A549 (cell line): ENCODE measurements at regions not wholly inside any gene's neighbourhood (a gene's known extent, or its start where the extent isn't known, plus 50 kb on each side); places are given as distances from the start of the nearest gene placed in this dataset.

Source experiments
- ATAC-seq, 2 experiments: fragments of 200-7000 bp in 1 of 2; fragments of >200 bp in 1 of 2; cut with Nextera tagmentation in 1 of 2; cut with Tn5 transposase in 1 of 2; 3 replicates each; pipeline versions ENCODE4 v1.8.0 to v1.9.1; 2018 to 2020; ENCODE audit warnings: mild to moderate bottlenecking in 1 of 2, moderate library complexity in 1 of 2
- CTCF ChIA-PET: fragments of 300-600 bp; sonication (Branson Sonifier 250); formaldehyde crosslinking; extraction: SDS; loops from one replicate; lab custom pipeline; 2021; ENCODE audit warnings: antibody characterized with exemption, inconsistent platforms; lab: Yijun Ruan, JAX
- POLR2A ChIA-PET: fragments of 350-600 bp; formaldehyde crosslinking; extraction: SDS; loops from one replicate; lab custom pipeline; 2021; ENCODE audit warnings: antibody characterized with exemption, inconsistent platforms; lab: Yijun Ruan, JAX
- DNase-seq, 2 experiments: peaks; one replicate each; pipeline versions ENCODE4 v3.0.0 to v3.0.0-alpha.2; 2011 to 2016; ENCODE audit warnings: low read depth in 1 of 2, low spot score in 1 of 2
- FAIRE-seq: peaks from 2 replicates; lab custom pipeline; 2011; peaks lifted over from hg19 to GRCh38; lab: Jason Lieb, UNC
- H3K27ac ChIP-seq, 2 experiments: fragments of >200 bp; sonication (Bioruptor Twin); formaldehyde crosslinking; 3 replicates each; pipeline ENCODE4 v1.5.1; 2016 to 2017
- H3K4me1 ChIP-seq: fragments of >200 bp; sonication (Bioruptor Twin); formaldehyde crosslinking; 3 replicates; pipeline ENCODE4 v1.6.1; 2016
- H3K4me2 ChIP-seq: fragments of >200 bp; sonication (Bioruptor Twin); formaldehyde crosslinking; 3 replicates; pipeline ENCODE4 v1.6.1; 2016
- H3K4me3 ChIP-seq: fragments of >200 bp; sonication (Bioruptor Twin); formaldehyde crosslinking; 3 replicates; pipeline ENCODE4 v1.5.1; 2016
- H3K9me3 ChIP-seq: fragments of >200 bp; sonication (Bioruptor Twin); formaldehyde crosslinking; 3 replicates; pipeline ENCODE4 v1.6.1; 2016
- BCL3 ChIP-seq: fragments of >200 bp; sonication (Bioruptor Twin); formaldehyde crosslinking; IDR thresholded peaks from 3 replicates; pipeline ENCODE4 v1.6.1; 2016
- BHLHE40 ChIP-seq: IDR thresholded peaks from 2 replicates; pipeline ENCODE4 v1.6.1; 2012; ENCODE audit warnings: low read depth, low read length, inconsistent platforms
- CBX2 ChIP-seq: fragments of 200-600 bp; sonication (generic); IDR thresholded peaks from 2 replicates; pipeline ENCODE4 v1.6.1; 2016; ENCODE audit warnings: low read depth, mild to moderate bottlenecking, borderline replicate concordance
- CEBPB ChIP-seq, 2 experiments: fragments of >200 bp in 1 of 2; sonication (Bioruptor Twin) in 1 of 2; formaldehyde crosslinking in 1 of 2; IDR thresholded peaks; 2 replicates each; pipeline ENCODE4 v1.6.1; 2012 to 2016
- CHD4 ChIP-seq: fragments of 200-600 bp; sonication (generic); IDR thresholded peaks from 2 replicates; pipeline ENCODE4 v1.6.1; 2016; ENCODE audit warnings: antibody characterized with exemption, mild to moderate bottlenecking, borderline replicate concordance
- CTCF ChIP-seq: fragments of >200 bp; sonication (Bioruptor Twin); formaldehyde crosslinking; IDR thresholded peaks from 3 replicates; pipeline ENCODE4 v1.5.1; 2016
- E2F6 ChIP-seq: IDR thresholded peaks from 2 replicates; pipeline ENCODE4 v1.6.1; 2012; ENCODE audit warnings: low read depth, borderline replicate concordance
- EHF ChIP-seq: fragments of 250-450 bp; sonication (Bioruptor Pico); IDR thresholded peaks from 2 replicates; pipeline ENCODE4 v1.5.0; 2020; ENCODE audit warnings: mild to moderate bottlenecking
- EHMT2 ChIP-seq: fragments of 200-600 bp; sonication (generic); IDR thresholded peaks from 2 replicates; pipeline ENCODE4 v1.6.1; 2016; ENCODE audit warnings: antibody characterized with exemption, low read depth, mild to moderate bottlenecking, moderate library complexity
- EP300 ChIP-seq, 2 experiments: fragments of >200 bp; sonication (Bioruptor Twin); formaldehyde crosslinking; IDR thresholded peaks; 2 replicates in 1 of 2; 3 replicates in 1 of 2; pipeline ENCODE4 v1.6.1; 2016 to 2017
- FOSL2 ChIP-seq, 2 experiments: fragments of 450-650 bp in 1 of 2; fragments of >200 bp in 1 of 2; sonication (Bioruptor Twin) in 1 of 2; formaldehyde crosslinking; IDR thresholded peaks; 2 replicates each; pipeline versions ENCODE4 v1.5.0 to v1.6.1; 2016 to 2020; ENCODE audit warnings: mild to moderate bottlenecking in 1 of 2, moderate library complexity in 1 of 2
- GATA3 ChIP-seq: IDR thresholded peaks from 2 replicates; pipeline ENCODE4 v1.6.1; 2012; ENCODE audit warnings: borderline replicate concordance
- HDAC2 ChIP-seq: fragments of 200-600 bp; sonication (generic); IDR thresholded peaks from 2 replicates; pipeline ENCODE4 v1.6.1; 2016
- HES2 ChIP-seq: fragments of >200 bp; sonication (Bioruptor Twin); formaldehyde crosslinking; IDR thresholded peaks from 2 replicates; pipeline ENCODE4 v1.6.1; 2016
- HOXA7 ChIP-seq: fragments of 250-450 bp; sonication (Bioruptor Pico); IDR thresholded peaks from 2 replicates; pipeline ENCODE4 v1.5.0; 2020; ENCODE audit warnings: mild to moderate bottlenecking, moderate library complexity
- HOXB13 ChIP-seq: fragments of 250-450 bp; sonication (Bioruptor Pico); IDR thresholded peaks from 2 replicates; pipeline ENCODE4 v1.5.0; 2020; ENCODE audit warnings: low read depth, mild to moderate bottlenecking, moderate library complexity
- HOXB5 ChIP-seq: fragments of 250-450 bp; sonication (Bioruptor Pico); IDR thresholded peaks from 2 replicates; pipeline ENCODE4 v1.5.0; 2020; ENCODE audit warnings: mild to moderate bottlenecking, moderate library complexity
- JUN ChIP-seq, 2 experiments: fragments of >200 bp; sonication (Bioruptor Twin); formaldehyde crosslinking; IDR thresholded peaks; 2 replicates in 1 of 2; 3 replicates in 1 of 2; pipeline ENCODE4 v1.6.1; 2016 to 2017
- JUNB ChIP-seq: fragments of >200 bp; sonication (Bioruptor Twin); formaldehyde crosslinking; IDR thresholded peaks from 2 replicates; pipeline ENCODE4 v1.6.1; 2016
- KDM5A ChIP-seq: fragments of 200-600 bp; sonication (generic); IDR thresholded peaks from 2 replicates; pipeline ENCODE4 v1.6.1; 2016; ENCODE audit warnings: antibody characterized with exemption, mild to moderate bottlenecking
- MAFK ChIP-seq: fragments of 450-650 bp; IDR thresholded peaks from 2 replicates; pipeline ENCODE4 v1.6.1; 2014; ENCODE audit not compliant: partially characterized antibody
- MAX ChIP-seq: IDR thresholded peaks from 2 replicates; pipeline ENCODE4 v1.6.1; 2012
- MAZ ChIP-seq: fragments of 150-350 bp; IDR thresholded peaks from 2 replicates; pipeline ENCODE4 v1.6.1; 2014; ENCODE audit warnings: antibody characterized with exemption, low read depth, low read length, borderline replicate concordance
- NPAS2 ChIP-seq: fragments of 250-450 bp; sonication (Bioruptor Pico); IDR thresholded peaks from 2 replicates; pipeline ENCODE4 v1.8.0; 2022; ENCODE audit warnings: mild to moderate bottlenecking, moderate library complexity, borderline replicate concordance
- PBX3 ChIP-seq: IDR thresholded peaks from 2 replicates; pipeline ENCODE4 v1.6.1; 2012
- PHF8 ChIP-seq: fragments of 200-600 bp; sonication (generic); IDR thresholded peaks from 2 replicates; pipeline ENCODE4 v1.6.1; 2016; ENCODE audit warnings: low read depth, mild to moderate bottlenecking, antibody characterized with exemption, moderate library complexity, borderline replicate concordance
- RAD21 ChIP-seq, 2 experiments: fragments of >200 bp in 1 of 2; sonication (Bioruptor Twin) in 1 of 2; formaldehyde crosslinking in 1 of 2; IDR thresholded peaks in 1 of 2; conservative IDR thresholded peaks in 1 of 2; 2 replicates in 1 of 2; 3 replicates in 1 of 2; pipeline ENCODE4 v1.6.1; 2012 to 2018; ENCODE audit warnings: inconsistent platforms in 1 of 2
- REST ChIP-seq: fragments of 200-600 bp; sonication (generic); IDR thresholded peaks from 2 replicates; pipeline ENCODE4 v1.6.1; 2016; ENCODE audit warnings: antibody characterized with exemption, mild to moderate bottlenecking, moderate library complexity
- RFX5 ChIP-seq: fragments of 450-650 bp; IDR thresholded peaks from 2 replicates; pipeline ENCODE4 v1.7.1; 2014; ENCODE audit warnings: antibody characterized with exemption, mild to moderate bottlenecking, moderate library complexity
- SMC3 ChIP-seq: fragments of >200 bp; sonication (Bioruptor Twin); formaldehyde crosslinking; IDR thresholded peaks from 3 replicates; pipeline ENCODE4 v1.6.1; 2018; ENCODE audit warnings: inconsistent platforms
- TFCP2L1 ChIP-seq: fragments of 250-450 bp; sonication (Bioruptor Pico); IDR thresholded peaks from 2 replicates; pipeline ENCODE4 v1.5.0; 2021; ENCODE audit warnings: mild to moderate bottlenecking
- ZSCAN20 ChIP-seq: fragments of 250-450 bp; sonication (Bioruptor Pico); IDR thresholded peaks from 2 replicates; pipeline ENCODE4 v1.8.0; 2022; ENCODE audit warnings: mild to moderate bottlenecking, moderate library complexity

- DNase-seq (peak; percentile 34 to 68), ATAC-seq (peak; percentile 86 to 92), FAIRE-seq (peak; percentile 98)
- Histone ChIP-seq H3K4me2 (peak overlapping the region; percentile 80), H3K4me1 (peaks cover 60% of the 10 kb centered on the region), H3K27ac (peak overlapping the region; percentile 76 to 86), H3K9me3 (no peaks in the 10 kb centered on the region), H3K4me3 (0 out of 3 replicates have a peak overlapping the region, but pooled peaks have one; percentile 30)
- ChIA-PET CTCF (interaction anchor here (1.2 to 2.3 kb wide), 4 partner anchors 74 to 518 kb away, joined by 3 to 10 read pairs (median 4); no protein-coding TSS in a partner anchor), POLR2A (interaction anchor here (0.9 to 2.4 kb wide), 4 partner anchors 25 to 356 kb away, joined by 3 to 21 read pairs (median 6); partner anchors contain the start of gene ARL4A)
- no peak for TF ChIP-seq RFX5
- no peak for TF ChIP-seq CBX2
- TF ChIP-seq CTCF: no peak
- TF ChIP-seq MAFK: no peak
- no peak for TF ChIP-seq CHD4
- no peak for TF ChIP-seq PBX3
- no peak for TF ChIP-seq BHLHE40
- no peak for TF ChIP-seq EHF (CRISPR knock-in tag)
- TF ChIP-seq HOXB5 (CRISPR knock-in tag): no peak
- TF ChIP-seq E2F6: no peak
- TF ChIP-seq HDAC2: no peak
- no peak for TF ChIP-seq HOXA7
- TF ChIP-seq GATA3: peak; percentile 73; the same call in 1 of the 2 replicates
- TF ChIP-seq HOXB13: no peak
- TF ChIP-seq HES2: no peak
- peak; percentile 46; the same call in 1 of the 2 replicates for TF ChIP-seq MAX
- TF ChIP-seq FOSL2 (IDR thresholded peaks at IDR 0.05): peak; percentile 54; the same call in 1 of the 2 replicates
- peak; percentile 89 for TF ChIP-seq FOSL2 (CRISPR knock-in tag; IDR thresholded peaks at IDR 0.05)
- TF ChIP-seq PHF8: no peak
- TF ChIP-seq NPAS2 (CRISPR knock-in tag): no peak
- TF ChIP-seq RAD21 (conservative IDR thresholded peaks at IDR 0.05 in 1 of 2, IDR thresholded peaks at IDR 0.05 in 1 of 2): peak in 1 of 2 experiments; percentile 23; a peak in 3 of 5 replicates
- no peak for TF ChIP-seq TFCP2L1 (CRISPR knock-in tag)
- no peak for TF ChIP-seq MAZ
- no peak for TF ChIP-seq KDM5A
- TF ChIP-seq EHMT2: no peak
- peak; percentile 75 for TF ChIP-seq JUNB
- TF ChIP-seq EP300 (IDR thresholded peaks at IDR 0.05): peak in 1 of 2 experiments; percentile 41; a peak in 1 of 5 replicates
- TF ChIP-seq JUN (IDR thresholded peaks at IDR 0.05): peak in 1 of 2 experiments; percentile 57; a peak in 1 of 5 replicates
- peak; percentile 37; the same call in 1 of the 3 replicates for TF ChIP-seq SMC3
- TF ChIP-seq BCL3: 0 out of 3 replicates have a peak, but pooled peaks have one; percentile 5
- TF ChIP-seq REST: no peak
- peak in 1 of 2 experiments; percentile 55; a peak in 2 of 4 replicates for TF ChIP-seq CEBPB (IDR thresholded peaks at IDR 0.05)
- TF ChIP-seq ZSCAN20 (CRISPR knock-in tag): no peak
Observed at GRCh38 chr7:13042605-13043236, 355.3 kb downstream of the ARL4A start.
